Stimulated activated CD4-positive, alpha-beta T cell treated with anti-CD3 and anti-CD28 coated beads, Interleukin-4, amount 100 ng/mL, for 1 hour (primary cell): ENCODE measurements at regions not wholly inside any gene's neighbourhood (a gene's known extent, or its start where the extent isn't known, plus 50 kb on each side); places are given as distances from the start of the nearest gene placed in this dataset.
"Not testable (repeated sequence)": the region's sequence is repeated elsewhere in the genome, so short reads cannot be mapped to it uniquely, and the experiment has no call there.

Source experiments
- DNase-seq: peaks from one replicate; pipeline ENCODE4 v3.0.0-alpha.2; 2020

GRCh38 chr6:10101551-10102252 lies 313.2 kb downstream of the TFAP2A start:
- DNase-seq = no peak

DNA sequence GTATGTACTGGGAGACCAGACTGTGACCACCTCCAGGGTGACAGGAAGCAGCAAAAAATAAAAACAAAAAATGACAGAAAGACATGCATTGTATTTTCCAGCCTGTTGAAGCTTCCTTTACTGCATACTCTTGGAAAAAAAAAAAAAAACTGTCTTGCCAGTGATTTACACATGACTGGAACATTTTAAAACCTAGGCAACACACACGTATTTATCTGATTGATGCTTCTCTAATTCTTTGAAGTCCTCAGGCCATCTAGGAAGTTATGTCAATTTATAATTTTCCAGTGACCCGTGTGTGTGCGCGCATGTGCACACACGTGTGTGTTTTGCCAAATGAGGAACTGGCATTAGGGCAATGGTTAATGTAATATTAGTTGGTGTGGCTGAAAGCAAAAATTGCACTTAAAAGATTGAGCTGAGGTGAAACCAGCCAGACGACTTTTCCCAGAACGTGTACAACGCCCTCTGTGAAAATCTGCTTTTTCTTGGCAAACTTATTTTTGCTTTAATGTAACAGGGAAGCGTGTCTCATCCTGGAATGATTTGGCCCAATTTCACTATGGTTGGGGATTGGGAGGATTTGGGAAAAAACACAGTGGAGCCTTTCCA lies 315.2 kb downstream of the TFAP2A start:
- DNase-seq = no peak

- DNase-seq = no peak
Measured at GRCh38 chr6:10098756-10099528, 315.9 kb downstream of the TFAP2A start.

GRCh38 chr6:10093282-10093681 lies 321.6 kb downstream of the TFAP2A start:
- no peak for DNase-seq

GRCh38 chr6:10084111-10084986 lies 330.5 kb downstream of the TFAP2A start:
- no peak for DNase-seq

DNA sequence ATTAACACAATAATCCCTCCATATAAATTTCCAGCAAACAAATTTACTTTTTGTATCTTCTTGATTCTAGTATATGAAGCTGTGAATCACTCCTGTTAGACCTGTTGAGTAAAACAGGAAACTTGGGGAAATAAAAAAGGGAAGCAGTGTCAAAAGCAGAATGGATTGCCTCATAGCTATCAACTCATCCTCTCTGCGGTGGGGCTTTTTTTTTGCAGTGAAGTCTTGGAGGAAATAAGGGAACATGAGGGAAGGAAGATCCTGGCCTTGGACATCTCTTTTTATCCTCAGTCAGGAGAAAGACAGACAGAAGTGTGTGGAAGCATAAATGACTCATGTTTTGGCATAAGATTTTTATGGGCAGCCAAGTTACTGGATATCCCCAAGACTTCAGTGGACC lies 332.5 kb downstream of the TFAP2A start:
- no peak for DNase-seq

DNA sequence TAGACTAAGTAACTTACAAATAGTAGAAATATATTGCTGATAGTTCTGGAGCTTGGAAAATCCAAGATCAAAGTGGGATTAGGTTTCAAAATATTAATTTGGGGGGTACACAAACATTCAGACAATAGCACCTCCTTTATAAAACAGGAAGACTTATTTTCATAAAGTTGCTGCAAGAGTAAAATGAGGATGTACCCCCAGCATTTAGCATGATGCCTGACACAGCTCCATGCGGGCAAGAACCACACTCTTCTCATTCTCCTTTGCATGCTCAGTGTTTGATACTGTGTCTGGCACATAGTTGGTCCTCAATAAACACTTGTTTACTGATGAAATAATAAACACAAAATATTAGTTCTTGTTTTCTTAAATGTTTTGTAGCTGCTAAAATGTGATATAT lies 332.9 kb downstream of the TFAP2A start:
- DNase-seq = no peak

- DNase-seq = no peak
Measured at GRCh38 chr6:10081075-10081474, 333.8 kb downstream of the TFAP2A start.

DNA sequence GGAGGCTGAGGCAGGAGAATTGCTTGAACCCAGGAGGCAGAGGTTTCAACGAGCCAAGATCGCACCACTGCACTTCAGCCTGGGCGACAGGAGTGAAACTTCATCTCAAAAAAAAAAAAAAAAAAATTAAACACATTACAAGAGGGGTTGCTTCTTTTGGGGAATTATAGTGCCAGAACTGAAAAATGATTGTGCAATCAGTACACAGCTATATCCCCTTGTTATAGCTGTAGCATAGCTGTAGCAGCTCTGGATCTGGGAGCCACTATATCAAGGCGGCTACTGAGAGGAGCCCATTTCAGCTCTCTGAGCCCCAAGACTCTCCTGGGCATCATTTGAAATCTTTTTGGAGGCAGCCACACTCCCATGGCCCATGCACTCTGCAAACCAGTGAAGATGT lies 334.3 kb downstream of the TFAP2A start:
- no peak for DNase-seq

DNA sequence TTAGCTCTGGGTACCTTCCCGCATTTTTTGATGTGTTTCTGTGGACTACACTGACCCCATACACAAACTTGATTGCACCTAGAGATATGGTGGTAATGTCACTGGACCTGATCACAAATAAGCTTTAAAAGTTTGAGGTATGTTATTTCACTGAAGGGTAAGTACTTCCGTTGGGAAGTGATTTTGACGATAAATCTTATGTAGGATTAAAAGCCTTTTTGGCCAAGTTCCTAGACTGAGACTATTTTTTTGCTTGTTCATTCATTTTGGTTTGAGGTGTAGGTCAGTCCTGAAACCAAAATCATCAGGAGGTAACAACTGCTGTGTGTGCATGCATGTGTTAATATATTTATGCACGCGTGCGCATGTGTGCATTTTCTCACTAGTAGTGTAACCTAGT lies 336.3 kb downstream of the TFAP2A start:
- no peak for DNase-seq

- DNase-seq = not testable (repeated sequence)
Measured at GRCh38 chr6:10074726-10075125, 340.1 kb downstream of the TFAP2A start.

- no peak for DNase-seq
Measured at GRCh38 chr6:10073341-10073740, 341.5 kb downstream of the TFAP2A start.

GRCh38 chr6:10071631-10072220 lies 343.1 kb downstream of the TFAP2A start:
- DNase-seq = no peak

DNA sequence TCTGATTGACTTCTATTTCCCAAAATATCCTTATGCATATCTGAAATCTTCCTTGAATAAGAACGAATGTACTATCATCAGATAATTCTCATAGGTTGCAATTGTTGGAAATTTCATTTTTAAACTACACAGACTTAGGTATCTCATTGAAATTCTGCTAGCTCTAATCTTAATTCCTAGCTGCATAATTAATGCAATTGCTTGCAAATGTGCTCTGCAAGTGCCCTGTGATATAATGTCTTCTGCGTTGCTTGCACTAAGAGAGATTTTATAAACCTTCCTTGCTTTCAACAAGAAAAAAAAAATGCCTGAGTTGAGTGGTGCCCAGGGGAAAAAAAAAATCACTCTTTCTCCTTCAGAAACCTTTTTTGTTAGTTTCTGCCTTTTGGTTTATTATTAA lies 354.9 kb downstream of the TFAP2A start:
- DNase-seq = no peak

DNA sequence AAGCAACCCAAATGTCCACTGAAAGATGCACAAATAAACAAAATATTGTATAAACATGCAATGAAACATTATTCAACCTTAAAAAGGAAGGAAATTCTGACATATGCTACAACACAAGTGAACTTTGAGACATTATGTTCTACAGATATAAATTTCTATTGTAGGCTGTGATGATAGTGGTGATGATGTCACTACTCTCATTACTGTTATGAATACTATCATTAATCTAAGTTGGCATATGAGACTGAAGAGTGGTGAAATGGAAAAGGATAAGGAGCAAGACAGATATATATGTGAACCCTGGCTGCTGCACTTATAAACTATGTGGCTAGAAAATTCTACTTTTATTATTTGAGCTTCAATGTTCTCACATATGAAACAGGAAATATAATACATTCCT lies 360.2 kb downstream of the TFAP2A start:
- DNase-seq = no peak

- no peak for DNase-seq
Measured at GRCh38 chr6:10051283-10051682, 363.6 kb downstream of the TFAP2A start.

- no peak for DNase-seq
Measured at GRCh38 chr6:10048370-10049297, 366.2 kb downstream of the TFAP2A start.

DNA sequence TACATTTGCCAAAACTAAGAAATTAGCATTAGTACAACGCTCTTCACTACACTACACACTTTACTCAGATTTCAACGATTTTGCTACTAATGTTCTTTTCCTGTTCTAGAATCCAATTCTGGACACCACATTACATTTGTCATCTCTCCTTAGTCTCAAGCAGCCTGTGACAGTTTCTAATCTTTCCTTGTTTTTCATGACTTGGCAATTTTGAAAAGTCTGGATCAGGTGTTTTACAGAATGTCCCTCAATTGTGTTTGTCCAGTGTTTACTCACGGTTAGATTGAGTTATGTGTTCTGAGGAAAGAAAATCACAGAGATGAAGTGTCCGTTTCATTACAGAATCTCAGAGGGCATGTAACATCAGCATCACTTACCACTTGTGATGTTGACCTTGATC lies 372.6 kb downstream of the TFAP2A start:
- DNase-seq = no peak

GRCh38 chr6:10033223-10033829 lies 381.5 kb downstream of the TFAP2A start:
- no peak for DNase-seq

GRCh38 chr6:10031617-10032016 lies 383.3 kb downstream of the TFAP2A start:
- DNase-seq = no peak

DNA sequence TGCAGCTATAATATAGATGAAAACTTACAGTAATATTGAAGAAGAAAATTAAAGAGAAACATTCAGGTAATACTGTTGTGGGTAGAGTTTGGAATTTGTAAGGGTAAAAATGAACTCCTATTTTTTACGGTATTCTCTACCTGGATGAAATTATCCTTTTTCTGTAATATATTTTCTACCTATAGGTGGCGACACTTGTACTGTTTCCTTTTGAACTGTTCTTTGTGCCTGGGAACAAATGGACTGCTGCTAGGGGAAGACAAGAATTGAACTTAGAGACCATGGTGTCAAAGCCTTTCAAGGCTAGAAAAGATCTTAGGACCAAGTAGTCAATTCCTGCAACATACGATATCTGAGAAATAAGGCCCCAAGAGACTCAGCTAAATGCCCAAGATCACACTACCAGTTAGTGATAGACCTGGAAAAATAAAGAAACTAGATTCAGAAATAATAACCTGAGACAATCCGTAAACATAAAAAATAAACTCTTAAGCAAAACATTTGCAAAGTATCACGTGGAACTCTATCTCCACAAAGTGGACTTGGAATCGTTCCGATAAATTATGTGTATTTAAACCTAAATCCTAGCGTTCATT lies 383.8 kb downstream of the TFAP2A start:
- DNase-seq = no peak
